HT-29 (cell line): ENCODE measurements at regions not wholly inside any gene's neighbourhood (a gene's known extent, or its start where the extent isn't known, plus 50 kb on each side); places are given as distances from the start of the nearest gene placed in this dataset.

Experiments
- DNase-seq: peaks from one replicate; pipeline ENCODE4 v3.0.0-alpha.2; 2015; ENCODE audit warnings: low spot score

DNA sequence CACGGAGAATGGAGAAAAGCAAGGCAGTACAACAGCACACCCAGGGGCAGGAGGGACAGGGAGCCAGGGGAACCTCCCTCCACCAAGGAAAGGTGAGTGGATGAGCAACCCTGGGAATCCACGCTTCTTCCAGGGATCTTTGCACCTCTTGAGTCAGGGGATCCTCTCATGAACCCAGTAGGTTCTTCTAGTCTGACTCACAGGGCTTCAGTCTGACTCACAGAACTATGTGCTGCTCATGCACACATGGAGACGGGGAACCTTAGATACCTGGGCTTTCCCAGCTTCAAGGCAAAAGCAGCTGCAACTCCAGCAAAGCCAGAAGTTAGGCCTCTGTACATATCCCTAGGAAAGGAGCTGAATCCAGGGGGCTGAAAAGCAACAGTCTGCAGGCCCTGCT is 1021.4 kb upstream of the TENM4 start:
- DNase-seq: no peak

DNA sequence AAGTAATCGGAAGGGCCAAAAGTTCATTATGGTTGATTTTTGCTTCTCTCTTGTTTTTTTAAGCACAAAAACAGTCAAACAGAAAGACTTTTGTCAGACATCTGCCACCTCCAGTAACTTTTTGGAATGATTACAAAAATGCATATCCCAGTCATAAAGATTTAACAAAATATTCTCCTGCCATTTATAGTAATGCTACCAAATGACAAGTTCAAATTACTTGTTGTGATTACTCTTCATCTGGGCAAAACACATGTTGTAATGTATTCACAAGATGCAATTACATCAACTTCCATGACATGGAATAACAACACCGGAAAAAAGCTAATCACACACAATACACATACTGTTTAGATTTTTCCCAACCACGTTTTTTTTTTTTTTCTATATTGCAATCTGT is 1017.5 kb upstream of the TENM4 start:
- DNase-seq: no peak

DNA sequence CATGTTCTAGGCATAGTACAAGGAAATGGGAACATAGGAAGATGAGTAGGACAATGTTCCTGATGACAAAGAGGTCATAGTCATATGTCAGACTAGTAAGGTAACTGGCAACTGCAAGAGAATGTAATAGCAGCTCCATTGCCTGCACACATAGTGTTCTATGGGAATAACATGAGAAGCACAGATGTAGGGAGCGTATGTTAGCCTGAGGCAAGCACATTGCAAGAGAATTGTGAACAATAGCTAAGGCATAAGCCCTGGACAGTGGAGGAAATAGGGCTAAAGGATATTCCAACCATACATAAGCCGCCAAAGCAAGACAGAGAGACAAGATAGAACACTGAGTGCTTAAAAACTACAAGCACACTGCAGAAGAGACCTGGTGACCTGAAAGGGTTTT is 1017.0 kb upstream of the TENM4 start:
- no peak for DNase-seq

DNA sequence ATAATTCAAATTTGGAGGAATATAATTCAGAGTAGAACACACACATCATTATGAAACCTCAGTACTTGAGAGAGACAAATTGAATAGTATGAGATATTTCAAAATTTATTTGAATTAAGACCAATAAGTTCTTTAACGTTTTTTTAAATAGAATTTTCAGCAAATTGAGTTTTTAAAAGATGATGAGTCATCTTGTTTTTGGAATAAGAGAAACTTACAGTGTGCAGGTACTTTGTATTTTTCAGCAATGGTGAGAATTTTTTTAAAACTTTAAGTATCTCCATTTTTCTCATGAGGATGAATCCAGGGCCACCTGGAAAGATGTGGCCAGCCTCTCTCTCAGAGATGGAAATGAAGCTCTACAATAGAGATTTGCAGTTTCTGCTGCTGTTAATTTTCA is 1015.0 kb upstream of the TENM4 start:
- DNase-seq: no peak

DNA sequence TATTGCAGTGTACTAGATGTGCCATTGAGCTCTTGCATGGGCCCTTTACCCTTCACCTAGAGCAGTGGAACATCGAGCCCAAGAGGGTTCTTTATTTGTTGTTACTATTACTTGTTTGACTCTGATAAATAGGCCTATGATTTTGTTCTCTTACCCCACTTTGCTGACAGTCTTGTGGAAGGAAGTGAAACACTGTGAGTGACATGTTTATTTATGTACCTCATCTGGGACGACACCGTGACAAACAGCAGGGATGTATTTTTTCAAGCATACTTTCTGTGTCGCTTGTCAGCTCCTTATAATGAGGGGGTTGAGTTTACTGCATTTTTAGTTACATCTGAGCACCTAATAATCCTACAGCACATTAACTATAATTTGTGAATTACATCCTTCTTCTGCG is 1010.3 kb upstream of the TENM4 start:
- no peak for DNase-seq

DNA sequence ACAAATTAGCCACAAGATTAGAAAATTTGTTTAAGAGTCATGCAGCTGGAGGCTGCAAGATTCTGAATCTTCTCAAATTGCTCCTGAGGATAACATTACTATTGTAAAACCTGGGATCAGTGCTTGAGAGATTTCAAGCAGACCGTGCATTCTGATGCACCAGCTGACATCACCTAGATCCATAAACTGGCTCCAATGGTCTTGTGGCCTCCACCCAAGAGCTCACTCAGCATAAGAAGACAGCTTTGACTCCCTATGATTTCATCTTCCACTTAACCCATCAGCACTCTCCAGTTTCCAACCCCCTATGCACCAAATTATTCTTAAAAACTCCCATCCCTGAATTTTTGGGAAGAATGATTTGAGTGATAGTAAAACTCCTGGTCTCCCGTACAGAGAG is 1007.9 kb upstream of the TENM4 start:
- DNase-seq: no peak

DNA sequence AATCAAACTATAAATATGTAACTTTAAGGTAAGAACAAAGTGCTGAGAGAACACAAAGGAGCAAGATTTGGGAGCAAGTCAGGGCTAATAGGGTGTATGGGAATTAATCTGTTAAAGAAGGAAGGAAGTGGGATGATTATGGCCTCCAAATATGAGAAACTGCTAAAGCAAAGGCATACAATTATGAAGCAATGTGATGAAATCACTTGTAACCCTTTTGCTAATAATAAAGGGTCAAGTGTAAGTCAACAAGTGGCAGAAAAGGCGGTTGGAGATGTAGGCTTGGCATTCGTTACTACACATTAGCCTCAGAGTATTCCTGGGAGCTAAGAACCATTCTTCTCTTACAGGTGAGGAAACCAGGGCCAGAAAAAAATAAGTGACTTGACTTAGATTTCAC is 1002.3 kb upstream of the TENM4 start:
- no peak for DNase-seq

DNA sequence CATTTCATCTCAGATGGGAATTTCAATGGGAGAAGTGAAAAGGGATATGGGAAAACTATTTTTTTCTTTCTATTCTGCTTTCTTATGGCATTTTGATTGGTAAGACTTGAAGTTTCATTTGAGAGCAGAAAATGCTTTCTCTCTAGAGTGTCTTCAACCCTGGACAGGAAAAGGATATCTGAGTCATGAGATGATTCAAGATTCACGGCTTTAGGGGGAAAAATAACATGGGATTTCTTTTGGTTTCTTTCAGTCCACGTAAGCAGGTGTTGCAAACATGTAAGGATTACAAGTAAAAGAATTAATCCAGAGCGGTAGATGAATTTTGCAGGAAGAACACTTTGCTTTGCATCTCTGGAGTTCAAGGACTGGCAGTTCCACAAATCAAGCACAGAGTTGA is 1001.0 kb upstream of the TENM4 start:
- DNase-seq: no peak

DNA sequence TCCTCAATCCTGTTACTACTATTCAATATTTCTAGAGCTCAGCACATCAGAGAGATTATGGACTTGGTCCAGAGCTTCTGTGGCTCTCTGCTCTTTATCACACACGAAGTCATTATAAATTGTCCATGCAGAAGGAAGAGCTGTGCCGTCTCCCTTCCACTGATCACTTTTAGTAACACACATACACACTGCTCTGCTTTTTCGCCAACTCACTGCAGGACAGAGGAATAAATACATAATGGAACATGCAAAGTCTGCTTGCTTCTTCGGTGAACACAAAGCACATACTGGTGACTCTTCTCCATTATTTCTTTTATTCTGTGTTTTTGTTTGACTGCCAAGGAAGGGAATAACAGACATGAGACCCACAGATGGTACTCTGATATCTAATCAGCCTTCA is 1000.0 kb upstream of the TENM4 start:
- DNase-seq: no peak

DNA sequence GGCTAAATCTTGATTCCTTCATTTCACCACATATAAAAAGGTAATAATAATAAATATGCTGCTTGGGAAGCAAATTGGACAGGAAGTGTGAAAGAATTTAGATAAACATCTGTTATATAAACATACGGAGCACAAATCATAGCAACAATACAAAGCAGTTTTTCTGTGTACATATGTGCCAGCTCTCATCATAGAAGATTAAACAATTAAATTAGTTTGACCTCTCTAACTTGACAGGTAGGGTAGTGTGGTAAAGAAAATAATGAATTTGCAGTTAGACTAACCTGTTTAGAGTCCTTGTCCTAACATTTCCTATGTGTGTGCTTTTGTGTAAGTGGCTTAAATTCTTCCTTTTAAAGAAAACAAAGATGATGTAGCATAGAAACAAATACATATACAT is 995.7 kb upstream of the TENM4 start:
- peak; percentile 6 for DNase-seq

DNA sequence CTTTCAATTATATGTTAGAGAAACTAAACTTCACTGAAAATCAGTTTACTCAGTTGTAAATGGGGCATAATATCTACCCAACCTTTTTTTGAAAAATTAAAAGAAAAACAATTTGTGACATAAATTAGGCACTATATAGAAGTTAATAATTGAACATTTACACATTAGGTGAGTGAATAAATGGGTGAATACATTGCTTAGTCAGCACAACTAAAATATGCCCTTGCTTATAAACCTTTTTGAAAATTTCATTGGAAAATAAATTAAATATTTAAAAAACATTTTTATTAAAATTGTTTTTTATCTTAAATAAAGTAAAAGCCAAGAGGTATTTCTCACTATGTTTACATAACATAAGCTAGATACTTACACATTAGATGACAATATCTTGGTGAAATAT is 994.5 kb upstream of the TENM4 start:
- DNase-seq: no peak

DNA sequence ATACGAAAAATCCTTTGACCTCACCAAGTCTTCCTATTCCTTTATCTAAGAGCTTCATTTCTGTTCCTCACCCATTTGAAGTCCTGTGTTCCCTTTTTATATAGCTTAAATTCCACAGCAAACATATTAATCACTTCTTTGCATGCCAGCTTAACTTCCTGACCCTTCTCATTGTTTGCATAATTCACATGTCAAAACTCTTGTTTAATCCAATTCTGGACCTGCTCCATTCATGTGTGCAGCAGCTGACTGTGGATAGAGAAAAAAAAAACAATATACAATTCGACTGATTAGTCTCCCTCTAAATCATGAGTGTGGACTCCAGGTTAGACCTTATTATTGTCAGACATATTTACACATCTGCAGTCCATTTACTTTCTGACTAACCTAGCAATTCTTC is 991.2 kb upstream of the TENM4 start:
- no peak for DNase-seq

DNA sequence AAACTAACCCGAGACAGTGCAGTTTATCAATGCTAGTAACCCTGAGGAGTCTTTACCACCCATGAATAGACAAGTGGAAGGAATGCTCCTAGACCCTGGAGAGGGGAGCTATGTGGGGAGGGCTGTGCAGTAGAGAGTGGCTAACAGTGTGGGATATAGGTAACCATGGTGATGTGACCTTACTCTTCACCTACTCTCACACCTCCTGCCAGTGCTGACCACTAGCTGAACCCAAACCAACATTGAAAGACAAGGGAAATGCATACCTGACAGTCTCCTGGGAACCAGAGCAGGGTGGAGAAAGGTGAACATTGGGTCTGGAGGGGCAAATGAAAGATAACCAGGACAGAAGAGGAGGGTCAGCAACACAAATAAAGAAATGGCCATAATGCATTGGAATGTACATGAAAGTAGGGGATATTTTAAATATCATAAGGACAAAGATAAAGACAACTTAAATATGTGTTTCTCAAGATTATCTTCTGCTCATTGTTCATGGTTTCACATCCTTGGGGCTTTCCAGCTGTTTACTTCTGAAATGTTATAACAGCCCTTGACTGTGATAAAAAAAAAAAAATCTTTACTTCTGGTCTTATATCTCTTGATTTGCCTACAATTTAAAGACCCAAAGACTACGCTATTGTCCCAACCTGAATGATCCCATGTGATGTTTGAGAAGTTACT is 983.3 kb upstream of the TENM4 start:
- no peak for DNase-seq

DNA sequence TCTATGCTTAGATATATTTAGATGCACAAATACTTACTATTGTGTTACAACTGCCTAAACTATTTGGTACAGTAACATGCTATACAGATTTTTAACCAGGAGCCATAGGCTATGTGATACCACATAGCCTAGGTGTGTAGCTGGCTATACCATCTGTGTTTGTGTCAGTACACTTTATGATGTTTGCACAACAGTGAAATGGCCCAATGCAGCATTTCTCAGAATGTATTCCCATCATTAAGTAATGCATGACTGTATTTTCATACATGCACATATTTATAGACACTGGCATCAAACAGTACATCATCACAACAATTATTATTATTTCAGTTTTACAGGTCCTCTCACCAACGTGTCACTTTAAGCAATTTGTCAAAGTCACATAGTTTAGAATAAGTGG is 979.5 kb upstream of the TENM4 start:
- DNase-seq: no peak

DNA sequence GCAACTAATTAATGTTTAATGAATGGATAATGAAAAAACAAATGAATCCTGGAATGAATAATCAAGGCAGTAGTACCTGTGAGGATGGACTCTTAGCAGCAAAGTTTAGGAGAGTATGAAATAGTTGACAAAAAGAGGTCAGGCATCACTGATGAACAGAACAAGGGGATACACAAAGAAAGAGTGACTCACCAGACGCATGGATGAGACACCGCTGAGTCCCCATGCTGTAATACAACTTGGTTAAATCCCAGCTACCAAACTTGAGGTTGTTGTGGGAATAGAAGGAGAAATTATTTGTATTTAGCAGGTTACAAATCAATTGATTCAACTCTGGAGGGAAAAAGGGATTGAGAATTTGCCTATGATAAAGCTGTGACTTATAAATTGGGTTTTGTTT is 976.9 kb upstream of the TENM4 start:
- DNase-seq: no peak

DNA sequence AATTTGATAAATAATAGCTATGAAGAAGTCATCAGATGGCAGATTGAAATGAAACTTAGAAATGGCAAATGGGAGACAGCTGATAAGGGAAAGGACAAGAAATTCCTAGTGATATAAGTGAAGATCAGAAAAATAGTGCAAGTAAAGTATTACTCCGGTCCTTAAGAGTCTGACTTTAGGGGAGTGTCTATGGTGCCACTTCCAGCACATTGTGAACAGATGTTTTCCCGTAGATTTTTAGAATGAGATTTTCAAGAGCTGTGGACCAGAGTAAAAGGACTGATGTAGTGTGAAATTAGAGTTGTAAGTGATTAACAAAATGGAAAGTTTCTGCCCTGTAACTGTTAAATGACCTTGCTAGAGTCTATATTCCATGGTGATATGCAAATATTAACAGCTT is 974.8 kb upstream of the TENM4 start:
- DNase-seq: no peak

DNA sequence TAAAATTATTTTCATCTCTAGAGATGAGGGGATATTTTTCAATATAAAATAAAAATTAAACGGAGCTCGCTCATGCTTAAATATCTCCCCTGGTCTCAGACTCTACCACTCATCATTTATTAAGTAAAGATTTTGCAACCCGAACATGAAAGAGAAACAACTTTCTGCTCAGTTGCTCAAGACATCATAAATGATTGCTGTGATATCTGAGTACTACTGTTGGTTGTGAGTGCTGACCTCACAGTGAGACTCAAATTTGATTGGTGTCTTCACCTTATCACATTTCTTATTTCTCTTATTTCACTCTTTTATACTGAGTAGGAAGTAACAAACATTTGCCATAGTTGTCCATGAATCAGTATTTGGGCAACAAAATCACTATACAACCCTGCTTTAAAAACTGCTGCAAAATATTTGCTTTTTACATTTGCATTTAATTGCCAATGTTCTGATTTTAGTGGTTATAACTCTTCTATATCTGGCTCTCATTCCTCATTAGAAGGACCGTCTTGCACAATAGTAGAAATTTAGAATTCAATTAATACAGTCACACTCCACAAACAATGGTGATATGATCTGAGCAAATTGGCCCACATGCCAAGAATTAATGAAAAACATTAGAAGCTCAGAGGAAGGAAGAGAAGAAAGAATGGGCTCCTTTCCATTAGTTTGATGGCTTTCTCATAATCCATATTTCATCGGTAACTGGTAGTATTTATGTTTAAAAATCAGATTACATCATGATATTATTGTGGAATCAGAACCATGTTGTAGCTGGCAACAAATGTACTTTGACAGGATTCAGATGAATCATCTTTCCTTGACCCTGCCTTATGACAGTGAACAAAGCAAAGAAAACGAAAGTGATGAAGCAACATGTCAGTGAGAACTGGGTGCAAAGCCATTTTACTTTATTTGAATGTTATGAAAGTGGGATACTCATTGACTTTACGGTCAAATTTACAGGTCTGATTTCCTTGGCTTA is 973.6 kb upstream of the TENM4 start:
- DNase-seq: no peak

DNA sequence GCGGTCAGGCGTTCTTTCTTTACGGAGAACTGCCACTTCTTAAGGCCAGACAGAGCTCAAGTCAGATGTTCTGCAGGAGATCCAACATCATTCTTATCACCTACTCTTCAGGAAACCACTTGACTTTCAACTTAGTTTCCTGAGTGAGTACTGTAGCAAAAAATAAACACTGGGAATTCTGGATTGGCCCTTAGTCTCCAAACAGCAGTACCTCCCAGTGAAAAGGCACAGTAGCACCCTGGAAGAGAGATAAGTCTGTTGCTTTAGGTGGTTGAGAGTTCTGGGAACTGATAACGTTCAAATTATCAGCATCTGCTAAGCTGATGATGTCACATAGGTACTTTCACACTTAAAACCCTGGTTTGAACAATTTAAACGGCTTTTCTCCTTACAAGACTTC is 971.8 kb upstream of the TENM4 start:
- DNase-seq: no peak

DNA sequence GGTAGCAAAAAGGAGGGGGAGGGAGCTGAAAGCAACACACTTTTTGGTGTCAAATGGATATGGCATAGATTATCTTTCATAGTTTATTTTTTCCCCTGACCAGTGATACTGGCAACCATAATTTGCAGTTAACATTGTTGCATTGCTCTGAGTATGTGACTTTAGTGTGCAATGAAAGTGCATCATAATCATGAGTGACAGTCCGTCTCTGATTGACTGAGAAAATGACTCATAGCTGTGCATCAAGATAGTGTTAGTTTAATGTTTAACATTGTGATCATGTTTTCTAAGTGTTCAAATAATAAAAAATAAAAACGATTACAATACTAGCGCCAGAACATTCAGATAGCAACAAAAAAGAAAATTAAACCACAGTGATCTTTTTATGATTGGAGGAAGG is 952.4 kb upstream of the TENM4 start:
- DNase-seq: no peak

DNA sequence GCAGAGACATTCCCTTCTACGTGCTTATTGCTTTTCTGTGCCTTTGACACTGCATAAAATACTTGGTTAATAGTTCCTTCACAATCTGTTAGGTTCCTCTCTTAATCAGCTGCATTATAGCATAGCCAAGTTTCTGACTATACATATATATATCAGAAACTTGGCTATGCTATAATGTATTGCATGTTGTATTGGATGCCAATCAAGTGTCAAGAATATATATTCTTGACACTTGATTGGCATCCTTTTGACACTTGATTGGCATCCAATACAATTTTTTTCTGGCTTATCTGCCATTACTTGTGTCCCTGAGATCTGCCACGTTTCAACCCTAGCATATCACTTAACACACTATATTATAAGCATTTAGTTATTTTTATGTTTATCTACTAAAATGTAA is 949.7 kb upstream of the TENM4 start:
- no peak for DNase-seq

DNA sequence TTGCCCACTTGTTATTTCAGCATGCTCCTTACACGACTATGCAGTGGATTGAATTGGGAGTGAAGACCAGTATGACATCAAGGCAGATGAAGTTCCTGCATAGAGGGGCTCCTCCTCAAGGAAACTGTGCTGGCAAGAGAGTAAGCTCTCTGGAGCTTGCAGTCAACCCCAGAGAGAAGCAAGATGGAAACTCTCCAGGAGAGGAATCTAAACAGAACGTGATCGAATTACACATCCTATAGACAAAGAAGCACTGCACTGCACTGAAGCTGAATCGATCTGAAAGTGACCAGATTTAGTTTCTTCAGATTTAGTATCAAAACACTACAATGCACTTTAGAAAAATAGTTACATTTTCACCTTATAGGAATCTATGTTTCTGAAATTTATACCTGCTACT is 947.7 kb upstream of the TENM4 start:
- DNase-seq: no peak

DNA sequence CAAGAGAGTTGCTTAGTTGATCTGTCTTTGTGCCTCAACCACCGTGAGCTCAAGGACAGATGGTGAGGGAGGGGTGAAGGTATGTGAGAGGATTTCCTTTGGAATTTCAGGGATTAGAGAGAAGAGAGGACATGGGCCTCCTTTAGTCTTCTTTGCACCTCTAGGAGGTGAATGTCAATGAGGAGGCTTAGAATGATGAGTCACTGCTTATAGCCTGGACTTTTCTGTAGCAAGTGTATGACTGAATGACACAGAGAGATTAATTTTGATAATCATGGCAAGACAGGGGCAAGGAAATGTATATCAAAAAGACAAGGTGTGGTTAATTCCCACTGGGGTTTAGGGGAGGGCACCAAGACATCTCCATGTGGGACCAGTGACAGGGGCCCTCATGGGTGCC is 947.3 kb upstream of the TENM4 start:
- no peak for DNase-seq

DNA sequence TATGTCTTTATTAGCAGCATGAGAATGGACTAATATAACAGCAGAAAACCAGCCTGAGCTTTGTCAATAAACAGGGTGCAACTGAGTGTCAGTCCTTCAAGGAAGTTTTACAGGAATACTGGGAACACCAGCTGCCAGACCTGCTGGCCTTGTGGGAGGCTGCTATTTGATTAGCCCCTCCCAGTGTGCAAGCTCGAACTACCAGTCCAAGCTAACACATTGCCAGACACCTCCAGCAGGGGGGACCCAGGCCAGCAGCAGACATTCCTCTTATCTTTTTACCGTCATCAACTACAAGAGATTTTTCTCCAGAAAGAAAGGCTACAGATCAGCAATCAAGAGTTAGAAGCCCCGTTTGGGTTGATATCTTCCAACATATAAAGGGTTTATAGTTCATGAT is 942.8 kb upstream of the TENM4 start:
- peak; percentile 30 for DNase-seq
